Gastrocnemius medialis (tissue), 4 donors: ENCODE measurements at regions not wholly inside any gene's neighbourhood (a gene's known extent, or its start where the extent isn't known, plus 50 kb on each side); places are given as distances from the start of the nearest gene placed in this dataset.

Source experiments
- CTCF ChIP-seq, 5 experiments: fragments of 450-650 bp in 3 of 5; fragments of 200-600 bp in 2 of 5; sonication (generic) in 2 of 5; IDR thresholded peaks in 4 of 5; conservative IDR thresholded peaks in 1 of 5; 1 replicate in 4 of 5; 2 replicates in 1 of 5; pipeline ENCODE4 v1.5.1; 2016 to 2019; ENCODE audit warnings: antibody characterized with exemption in 5 of 5, mild to moderate bottlenecking in 3 of 5, moderate library complexity in 3 of 5
- POLR2A ChIP-seq, 2 donors: fragments of 450-650 bp; IDR thresholded peaks; one replicate each; pipeline ENCODE4 v1.6.1; 2017; ENCODE audit warnings: antibody characterized with exemption in 2 of 2, mild to moderate bottlenecking in 2 of 2, moderate library complexity in 2 of 2

- TF ChIP-seq CTCF (IDR thresholded peaks at IDR 0.05 in 4 of 5, conservative IDR thresholded peaks at IDR 0.05 in 1 of 5) (no peak), POLR2A (IDR thresholded peaks at IDR 0.05) (no peak)
Measured at GRCh38 chr10:131795761-131796160, 105.0 kb upstream of the PPP2R2D start.
